Hepatocyte (in vitro differentiated cells): ENCODE measurements at regions not wholly inside any gene's neighbourhood (a gene's known extent, or its start where the extent isn't known, plus 50 kb on each side); places are given as distances from the start of the nearest gene placed in this dataset.

Experiments used
- DNase-seq: peaks from one replicate; pipeline ENCODE4 v3.0.0-alpha.2; 2016; ENCODE audit warnings: low spot score
- H2AFZ ChIP-seq: fragments of 200-600 bp; sonication (generic); 2 replicates; pipeline ENCODE4 v1.6.0; 2016; ENCODE audit warnings: antibody characterized with exemption, mild to moderate bottlenecking
- H3K27ac ChIP-seq: fragments of 200-600 bp; sonication (generic); 2 replicates; pipeline ENCODE4 v1.5.1; 2016; ENCODE audit warnings: mild to moderate bottlenecking
- H3K27me3 ChIP-seq: fragments of 200-600 bp; sonication (generic); 2 replicates; pipeline ENCODE4 v1.6.1; 2016
- H3K36me3 ChIP-seq: fragments of 200-600 bp; sonication (generic); replicated peaks from 2 replicates; pipeline ENCODE4 v1.5.1; 2016; ENCODE audit warnings: low read depth; ENCODE audit not compliant: insufficient read depth
- H3K4me1 ChIP-seq: fragments of 200-600 bp; sonication (generic); 2 replicates; pipeline ENCODE4 v1.5.1; 2016; ENCODE audit warnings: mild to moderate bottlenecking, moderate library complexity; ENCODE audit not compliant: insufficient read depth
- H3K4me2 ChIP-seq: fragments of 200-600 bp; sonication (generic); 2 replicates; pipeline ENCODE4 v1.6.0; 2016
- H3K4me3 ChIP-seq: fragments of 200-600 bp; sonication (generic); 2 replicates; pipeline ENCODE4 v1.5.1; 2016; ENCODE audit warnings: mild to moderate bottlenecking
- H3K79me2 ChIP-seq: fragments of 200-600 bp; sonication (generic); 2 replicates; pipeline ENCODE4 v1.6.0; 2017; ENCODE audit warnings: mild to moderate bottlenecking
- H3K9me2 ChIP-seq: fragments of 200-600 bp; sonication (generic); replicated peaks from 2 replicates; pipeline ENCODE4 v1.6.0; 2017; ENCODE audit warnings: mild to moderate bottlenecking; ENCODE audit not compliant: insufficient read depth
- H3K9me3 ChIP-seq: fragments of 200-600 bp; sonication (generic); 2 replicates; pipeline ENCODE4 v1.5.1; 2016; ENCODE audit warnings: low read depth, mild to moderate bottlenecking
- H4K20me1 ChIP-seq: fragments of 200-600 bp; sonication (generic); 2 replicates; pipeline ENCODE4 v1.6.0; 2016; ENCODE audit warnings: mild to moderate bottlenecking; ENCODE audit not compliant: insufficient read depth, poor library complexity, severe bottlenecking
- EZH2 ChIP-seq: fragments of 200-600 bp; sonication (generic); IDR thresholded peaks from 2 replicates; pipeline ENCODE4 v1.6.1; 2016; ENCODE audit warnings: antibody characterized with exemption, mild to moderate bottlenecking, borderline replicate concordance
- EZH2phosphoT487 ChIP-seq: fragments of 200-600 bp; sonication (generic); IDR thresholded peaks from one replicate; pipeline ENCODE4 v1.6.1; 2018; ENCODE audit warnings: antibody characterized with exemption, mild to moderate bottlenecking, low read depth, moderate library complexity; ENCODE audit not compliant: unreplicated experiment, severe bottlenecking
- WGBS: methylation state at CpG from one replicate; pipeline ENCODE4 v1.1.6; 2016; ENCODE audit warnings: low lambda C conversion rate; ENCODE audit errors: missing lambda C conversion rate; 5-methylcytosine and 5-hydroxymethylcytosine counted together
- TF ChIP-seq, protein P1 (sequence below): fragments of 200-600 bp; sonication (generic); IDR thresholded peaks from 2 replicates; pipeline ENCODE4 v1.5.1; 2016; ENCODE audit warnings: antibody characterized with exemption, mild to moderate bottlenecking; ENCODE audit not compliant: poor library complexity

- Histone ChIP-seq H3K36me3 (no peaks in the 10 kb centered on the region), H3K4me1 (no peaks in the 10 kb centered on the region), H3K9me2 (no peaks in the 10 kb centered on the region), H3K4me2 (no peak overlapping the region), H3K27ac (no peak overlapping the region), H2AFZ (no peak overlapping the region), H3K9me3 (no peaks in the 10 kb centered on the region), H3K27me3 (no peaks in the 10 kb centered on the region), H4K20me1 (no peaks in the 10 kb centered on the region), H3K79me2 (no peaks in the 10 kb centered on the region), H3K4me3 (no peak overlapping the region)
- TF ChIP-seq EZH2 (no peak), EZH2phosphoT487 (no peak)
- TF ChIP-seq, protein P1, sequence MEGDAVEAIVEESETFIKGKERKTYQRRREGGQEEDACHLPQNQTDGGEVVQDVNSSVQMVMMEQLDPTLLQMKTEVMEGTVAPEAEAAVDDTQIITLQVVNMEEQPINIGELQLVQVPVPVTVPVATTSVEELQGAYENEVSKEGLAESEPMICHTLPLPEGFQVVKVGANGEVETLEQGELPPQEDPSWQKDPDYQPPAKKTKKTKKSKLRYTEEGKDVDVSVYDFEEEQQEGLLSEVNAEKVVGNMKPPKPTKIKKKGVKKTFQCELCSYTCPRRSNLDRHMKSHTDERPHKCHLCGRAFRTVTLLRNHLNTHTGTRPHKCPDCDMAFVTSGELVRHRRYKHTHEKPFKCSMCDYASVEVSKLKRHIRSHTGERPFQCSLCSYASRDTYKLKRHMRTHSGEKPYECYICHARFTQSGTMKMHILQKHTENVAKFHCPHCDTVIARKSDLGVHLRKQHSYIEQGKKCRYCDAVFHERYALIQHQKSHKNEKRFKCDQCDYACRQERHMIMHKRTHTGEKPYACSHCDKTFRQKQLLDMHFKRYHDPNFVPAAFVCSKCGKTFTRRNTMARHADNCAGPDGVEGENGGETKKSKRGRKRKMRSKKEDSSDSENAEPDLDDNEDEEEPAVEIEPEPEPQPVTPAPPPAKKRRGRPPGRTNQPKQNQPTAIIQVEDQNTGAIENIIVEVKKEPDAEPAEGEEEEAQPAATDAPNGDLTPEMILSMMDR, result no peak
- DNase-seq, result no peak
- 91% methylated on average over 8 of the region's 8 CpGs for WGBS
Measured at GRCh38 chr7:49327155-49327554, 402.8 kb downstream of the CDC14C start.

DNA sequence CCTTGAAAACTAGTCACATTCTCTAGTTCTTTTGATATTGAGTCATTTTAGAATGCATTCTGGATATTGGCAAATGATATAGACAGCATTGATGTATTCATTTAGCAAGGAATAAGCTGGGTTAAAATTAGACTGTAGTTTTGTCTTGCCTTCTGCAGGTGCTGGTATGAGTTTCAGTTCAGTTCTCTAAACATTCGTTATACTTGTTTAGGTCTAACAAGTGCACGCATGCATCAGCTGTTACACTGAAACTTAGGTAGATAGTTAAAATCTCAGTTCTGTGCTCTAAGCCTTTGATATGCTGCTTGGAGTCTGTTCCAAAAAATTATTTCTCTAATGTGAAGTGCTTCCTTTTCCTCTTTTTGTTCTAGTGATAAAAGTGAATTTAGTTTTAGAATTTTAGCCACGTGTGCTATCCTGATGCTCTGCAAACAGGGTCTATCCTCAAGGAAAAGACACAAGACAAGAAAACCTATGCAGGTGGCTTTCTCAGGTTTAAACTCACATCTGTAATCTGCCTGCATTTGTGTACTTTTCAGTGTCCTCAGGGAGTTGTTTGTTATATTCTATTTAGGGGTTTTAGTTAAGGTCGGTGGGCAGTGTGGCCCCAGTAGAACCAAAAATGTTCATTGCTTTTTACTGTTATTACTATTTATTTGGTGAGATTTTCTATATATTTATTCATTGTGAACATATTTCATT, 409.0 kb downstream of the CDC14C start:
- no peaks in the 10 kb centered on the region for H3K36me3 ChIP-seq
- 90% methylated on average over 4 of the region's 4 CpGs for WGBS
- H4K20me1 ChIP-seq, result no peaks in the 10 kb centered on the region
- H3K4me1 ChIP-seq, result no peaks in the 10 kb centered on the region
- no peaks in the 10 kb centered on the region for H3K9me3 ChIP-seq
- H2AFZ ChIP-seq, result no peak overlapping the region
- H3K79me2 ChIP-seq, result no peaks in the 10 kb centered on the region
- no peaks in the 10 kb centered on the region for H3K27me3 ChIP-seq
- TF ChIP-seq EZH2 (no peak), EZH2phosphoT487 (no peak)
- TF ChIP-seq, protein P1, result no peak
- no peak overlapping the region for H3K4me2 ChIP-seq
- no peak overlapping the region for H3K27ac ChIP-seq
- no peak for DNase-seq
- H3K9me2 ChIP-seq, result no peaks in the 10 kb centered on the region
- no peak overlapping the region for H3K4me3 ChIP-seq

- H3K4me2 ChIP-seq, result no peak overlapping the region
- no peaks in the 10 kb centered on the region for H3K9me3 ChIP-seq
- WGBS, result 90% methylated on average over 3 of the region's 3 CpGs
- H3K4me3 ChIP-seq, result no peak overlapping the region
- DNase-seq, result no peak
- H3K4me1 ChIP-seq, result no peaks in the 10 kb centered on the region
- H3K27me3 ChIP-seq, result no peaks in the 10 kb centered on the region
- H2AFZ ChIP-seq, result no peak overlapping the region
- no peaks in the 10 kb centered on the region for H4K20me1 ChIP-seq
- TF ChIP-seq EZH2 (no peak), EZH2phosphoT487 (no peak)
- TF ChIP-seq, protein P1, result no peak
- H3K36me3 ChIP-seq, result no peaks in the 10 kb centered on the region
- no peaks in the 10 kb centered on the region for H3K9me2 ChIP-seq
- H3K27ac ChIP-seq, result no peak overlapping the region
- H3K79me2 ChIP-seq, result no peaks in the 10 kb centered on the region
Measured at GRCh38 chr7:49341849-49342248, 417.5 kb downstream of the CDC14C start.
